ENCODE measurements at regions not wholly inside any gene's neighbourhood (a gene's known extent, or its start where the extent isn't known, plus 50 kb on each side); places are given as distances from the start of the nearest gene placed in this dataset.

DNA sequence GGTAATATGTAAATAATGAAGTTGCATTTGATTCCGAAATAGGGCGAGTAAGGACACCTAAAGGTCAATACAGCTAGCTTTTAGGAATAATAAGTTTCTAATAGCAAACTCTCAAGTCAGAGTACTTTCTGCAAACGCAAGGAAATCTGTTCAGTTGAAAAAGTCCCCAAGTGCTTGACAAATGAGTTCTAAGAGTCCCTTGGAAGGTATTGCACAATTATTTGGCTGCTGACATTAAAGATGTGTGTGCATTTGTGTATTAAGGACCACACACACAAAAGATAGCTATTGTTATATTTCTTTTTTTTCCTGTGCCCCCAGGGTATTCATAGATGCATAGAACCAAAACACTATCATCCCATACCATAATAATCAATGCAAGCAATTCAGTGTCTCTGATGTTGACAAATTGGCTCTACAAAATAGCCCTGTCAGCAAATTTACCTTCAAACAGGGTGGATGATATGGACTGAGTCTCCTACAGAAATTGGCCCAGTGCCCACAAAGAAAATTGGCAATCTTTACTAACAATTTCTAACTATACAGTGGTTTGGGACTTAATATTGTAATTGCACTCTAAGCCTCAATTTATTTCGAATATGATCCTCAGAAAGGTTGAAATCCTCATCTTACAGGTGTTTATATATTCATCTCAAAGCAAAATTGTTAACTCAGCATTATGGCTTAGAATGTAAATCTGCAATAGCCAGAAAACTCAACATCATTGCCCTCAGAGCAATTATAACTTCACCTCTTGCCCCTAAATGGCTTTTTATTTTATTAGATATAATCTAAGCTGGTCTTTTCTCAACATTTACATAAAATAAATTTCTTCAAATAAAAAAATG lies 827.2 kb downstream of the MAT2B start:
- H3K27ac Mint-ChIP-seq: no peak overlapping the region
- no peak for DNase-seq
- H3K4me3 Mint-ChIP-seq: no peak overlapping the region
- ATAC-seq (replicated peaks): no peak
- no peaks in the 10 kb centered on the region for H3K27me3 Mint-ChIP-seq
- no peaks in the 10 kb centered on the region for H3K9me3 Mint-ChIP-seq
- no peaks in the 10 kb centered on the region for H3K36me3 Mint-ChIP-seq
- H3K4me1 Mint-ChIP-seq: no peaks in the 10 kb centered on the region

DNA sequence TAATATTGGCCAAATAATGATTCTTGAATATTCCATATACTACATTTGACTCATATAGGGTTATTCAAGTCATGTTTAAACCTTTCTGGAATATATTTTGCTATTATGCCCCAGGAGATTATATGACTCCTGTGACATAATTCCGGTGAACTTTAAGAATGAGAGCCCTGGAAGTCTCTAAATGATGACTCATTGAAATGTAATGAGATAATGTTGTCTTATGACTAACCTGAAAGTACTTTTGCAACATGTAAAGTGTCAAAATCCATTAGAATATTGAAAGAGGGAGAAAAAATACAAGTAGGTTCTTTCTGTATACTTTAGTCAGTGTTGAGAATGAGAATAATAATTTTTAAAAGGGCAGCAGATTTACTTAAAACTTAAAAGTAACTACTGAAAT lies 830.4 kb downstream of the MAT2B start:
- H3K36me3 Mint-ChIP-seq: no peaks in the 10 kb centered on the region
- no peaks in the 10 kb centered on the region for H3K4me1 Mint-ChIP-seq
- no peak overlapping the region for H3K27ac Mint-ChIP-seq
- DNase-seq (no peak), ATAC-seq (replicated peaks) (no peak)
- H3K4me3 Mint-ChIP-seq: no peak overlapping the region
- H3K27me3 Mint-ChIP-seq: no peaks in the 10 kb centered on the region
- H3K9me3 Mint-ChIP-seq: no peaks in the 10 kb centered on the region

GRCh38 chr5:164336276-164336675 lies 830.9 kb downstream of the MAT2B start:
- Mint-ChIP-seq H3K27ac (no peak overlapping the region), H3K36me3 (no peaks in the 10 kb centered on the region), H3K27me3 (no peaks in the 10 kb centered on the region), H3K4me3 (no peak overlapping the region), H3K9me3 (no peaks in the 10 kb centered on the region), H3K4me1 (no peaks in the 10 kb centered on the region)
- ATAC-seq (replicated peaks): no peak
- DNase-seq: no peak

GRCh38 chr5:164336906-164337305 lies 831.5 kb downstream of the MAT2B start:
- Mint-ChIP-seq H3K4me1 (no peaks in the 10 kb centered on the region), H3K9me3 (no peaks in the 10 kb centered on the region), H3K36me3 (no peaks in the 10 kb centered on the region), H3K4me3 (no peak overlapping the region), H3K27ac (no peak overlapping the region), H3K27me3 (no peaks in the 10 kb centered on the region)
- DNase-seq (no peak), ATAC-seq (replicated peaks) (no peak)

DNA sequence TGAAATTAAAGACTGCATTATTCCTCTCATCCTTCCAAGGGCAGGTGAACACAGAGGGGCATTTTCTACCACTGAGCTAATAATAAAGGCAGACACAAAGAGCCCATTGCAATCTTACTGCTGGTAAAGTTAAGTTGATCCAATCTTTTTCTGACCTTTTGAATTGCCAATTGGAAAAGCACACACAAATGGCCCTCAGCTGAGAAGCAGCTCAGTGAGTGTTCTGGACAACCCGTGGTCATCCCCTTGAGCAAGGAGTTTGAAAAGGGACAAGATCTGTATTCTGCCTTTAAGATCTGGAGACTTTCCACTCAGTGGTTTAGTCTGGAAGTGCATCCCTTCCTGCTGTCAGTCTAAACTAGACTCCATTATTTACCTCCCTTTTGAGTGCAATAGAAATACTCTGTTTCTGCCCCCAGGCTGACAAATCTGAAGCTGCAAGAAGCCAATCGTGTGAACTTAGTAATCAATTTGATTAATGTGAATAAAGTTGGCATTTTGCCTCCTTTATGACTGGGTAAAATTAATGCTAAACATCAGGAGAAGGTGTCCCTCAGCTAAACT lies 835.7 kb downstream of the MAT2B start:
- no peaks in the 10 kb centered on the region for H3K4me1 Mint-ChIP-seq
- H3K9me3 Mint-ChIP-seq: no peaks in the 10 kb centered on the region
- no peaks in the 10 kb centered on the region for H3K27me3 Mint-ChIP-seq
- DNase-seq: no peak
- ATAC-seq (replicated peaks): no peak
- no peaks in the 10 kb centered on the region for H3K36me3 Mint-ChIP-seq
- H3K27ac Mint-ChIP-seq: no peak overlapping the region
- no peak overlapping the region for H3K4me3 Mint-ChIP-seq

- ATAC-seq (replicated peaks) (no peak), DNase-seq (no peak)
- no peak overlapping the region for H3K27ac Mint-ChIP-seq
Measured at GRCh38 chr5:164345173-164345849, 839.9 kb downstream of the MAT2B start.

DNA sequence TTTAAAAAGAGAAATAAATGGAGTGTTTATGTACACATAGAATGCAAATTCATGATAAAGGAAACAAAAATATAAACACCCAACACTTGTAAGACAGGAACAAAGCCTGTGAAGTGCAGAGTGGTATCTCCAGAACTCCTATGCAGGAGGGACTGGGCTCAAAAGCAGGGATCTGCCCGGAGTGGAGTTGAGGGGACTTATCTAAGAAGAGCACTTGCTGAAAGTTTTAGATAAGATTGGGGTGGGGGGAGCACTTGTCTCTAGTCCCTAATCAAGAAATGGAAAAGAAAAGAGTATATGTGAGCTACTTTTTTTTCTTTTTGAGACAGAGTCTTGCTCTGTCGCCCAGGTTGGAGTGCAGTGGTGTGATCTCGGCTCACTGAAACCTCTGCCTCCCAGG lies 840.4 kb downstream of the MAT2B start:
- no peak for DNase-seq
- H3K4me1 Mint-ChIP-seq: no peaks in the 10 kb centered on the region
- no peaks in the 10 kb centered on the region for H3K9me3 Mint-ChIP-seq
- no peak overlapping the region for H3K27ac Mint-ChIP-seq
- ATAC-seq (replicated peaks): no peak
- no peaks in the 10 kb centered on the region for H3K36me3 Mint-ChIP-seq
- no peaks in the 10 kb centered on the region for H3K27me3 Mint-ChIP-seq
- no peak overlapping the region for H3K4me3 Mint-ChIP-seq

More at GRCh38 chr5:164345173-164345849, 839.9 kb downstream of the MAT2B start:
- H3K4me1 Mint-ChIP-seq: no peaks in the 10 kb centered on the region
- no peaks in the 10 kb centered on the region for H3K27me3 Mint-ChIP-seq
- no peak overlapping the region for H3K4me3 Mint-ChIP-seq
- H3K9me3 Mint-ChIP-seq: no peaks in the 10 kb centered on the region
- H3K36me3 Mint-ChIP-seq: no peaks in the 10 kb centered on the region

DNA sequence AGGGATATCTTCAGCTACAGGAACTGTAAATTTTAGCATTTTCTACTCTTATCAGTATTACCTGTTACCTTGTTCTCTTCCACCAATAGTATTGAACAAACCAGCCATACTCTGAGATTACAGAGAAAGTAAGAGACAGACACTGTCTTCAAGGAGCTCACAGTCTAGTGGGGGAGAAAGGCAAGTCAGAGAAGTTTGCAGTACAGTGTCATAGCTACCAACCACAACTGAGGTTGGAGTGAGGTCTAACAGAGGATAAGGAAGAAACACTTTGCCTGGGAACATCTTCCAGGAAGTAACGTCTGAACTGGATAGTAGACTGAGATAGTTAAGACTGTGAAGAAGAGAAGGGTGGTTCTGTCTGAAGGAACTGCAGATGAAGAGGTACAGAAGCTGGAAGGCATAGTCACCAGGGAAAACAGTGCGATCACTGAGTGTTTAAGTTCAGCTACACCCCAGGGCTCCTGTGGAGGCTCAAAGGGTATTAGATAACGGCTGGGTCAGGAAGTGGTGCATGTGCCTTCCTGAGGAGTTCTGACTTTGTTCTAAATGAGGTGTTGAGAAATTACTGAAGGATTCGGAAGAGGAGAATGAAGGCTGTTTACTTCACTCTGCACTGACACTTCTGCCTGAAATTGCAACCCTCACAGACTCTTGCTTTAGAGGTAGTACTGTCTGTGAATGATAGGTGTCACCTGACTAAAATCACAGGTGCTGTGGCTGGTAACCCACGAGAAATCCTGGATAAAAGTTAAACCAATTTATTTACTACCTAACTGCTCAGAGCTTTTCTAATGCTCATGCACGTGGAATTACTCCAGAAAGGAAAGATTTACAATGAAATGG lies 841.6 kb downstream of the MAT2B start:
- H3K36me3 Mint-ChIP-seq: no peaks in the 10 kb centered on the region
- no peaks in the 10 kb centered on the region for H3K9me3 Mint-ChIP-seq
- DNase-seq (no peak), ATAC-seq (replicated peaks) (no peak)
- no peak overlapping the region for H3K4me3 Mint-ChIP-seq
- no peaks in the 10 kb centered on the region for H3K27me3 Mint-ChIP-seq
- H3K4me1 Mint-ChIP-seq: no peaks in the 10 kb centered on the region
- H3K27ac Mint-ChIP-seq: no peak overlapping the region

DNA sequence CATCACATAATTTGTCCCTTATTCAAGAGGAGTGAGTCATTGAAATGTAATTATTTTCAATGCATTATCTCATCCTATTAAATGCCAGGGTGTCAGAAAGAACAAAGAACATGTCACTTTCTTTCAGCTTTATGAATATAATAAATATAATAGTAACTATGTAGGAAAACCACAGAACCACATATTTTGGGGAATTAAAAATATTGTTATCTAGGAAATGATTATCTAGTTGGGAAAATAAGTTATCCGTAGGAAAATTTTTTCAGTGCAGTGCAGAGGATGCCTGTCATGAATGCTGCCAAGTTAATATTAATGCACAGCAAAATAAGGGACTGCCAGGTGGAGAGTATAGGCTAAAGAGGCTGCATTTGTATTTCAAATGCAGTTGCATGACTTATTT lies 844.8 kb downstream of the MAT2B start:
- H3K4me1 Mint-ChIP-seq: no peaks in the 10 kb centered on the region
- H3K36me3 Mint-ChIP-seq: no peaks in the 10 kb centered on the region
- ATAC-seq (replicated peaks): no peak
- no peak overlapping the region for H3K4me3 Mint-ChIP-seq
- no peak for DNase-seq
- no peaks in the 10 kb centered on the region for H3K27me3 Mint-ChIP-seq
- H3K27ac Mint-ChIP-seq: no peak overlapping the region
- no peaks in the 10 kb centered on the region for H3K9me3 Mint-ChIP-seq

DNA sequence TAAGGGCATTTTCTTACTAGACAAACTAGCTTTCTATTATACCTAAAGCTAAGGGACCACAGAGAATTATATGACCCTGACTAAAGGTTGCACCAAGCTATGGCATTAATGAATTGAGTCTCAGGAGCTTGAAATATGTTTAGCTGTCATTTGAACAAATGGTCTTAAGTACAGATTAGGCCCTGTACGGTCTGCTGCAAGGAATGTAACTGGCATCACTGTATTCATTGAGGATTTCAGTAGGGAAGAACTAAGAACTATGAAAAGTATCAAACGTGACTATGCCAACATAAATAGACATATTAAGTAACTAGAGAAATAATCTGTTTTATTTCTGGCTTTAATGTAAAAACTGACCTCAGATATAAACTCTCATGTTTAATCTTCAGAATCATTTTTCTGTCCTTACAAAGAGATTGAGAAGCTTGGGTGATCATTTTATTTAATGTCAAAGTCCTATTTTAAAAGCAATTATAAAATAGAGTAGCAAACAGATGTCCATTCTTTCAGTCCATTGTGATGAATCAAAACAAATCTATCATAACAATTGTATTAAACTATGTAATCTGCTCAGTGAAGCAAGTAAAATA lies 845.9 kb downstream of the MAT2B start:
- ATAC-seq (replicated peaks): no peak
- H3K36me3 Mint-ChIP-seq: no peaks in the 10 kb centered on the region
- no peak overlapping the region for H3K4me3 Mint-ChIP-seq
- no peaks in the 10 kb centered on the region for H3K27me3 Mint-ChIP-seq
- H3K27ac Mint-ChIP-seq: no peak overlapping the region
- H3K4me1 Mint-ChIP-seq: no peaks in the 10 kb centered on the region
- H3K9me3 Mint-ChIP-seq: no peaks in the 10 kb centered on the region
- DNase-seq: no peak

GRCh38 chr5:164352695-164353094 lies 847.3 kb downstream of the MAT2B start:
- H3K4me1 Mint-ChIP-seq: no peaks in the 10 kb centered on the region
- H3K9me3 Mint-ChIP-seq: no peaks in the 10 kb centered on the region
- DNase-seq (no peak), ATAC-seq (replicated peaks) (no peak)
- no peak overlapping the region for H3K4me3 Mint-ChIP-seq
- H3K36me3 Mint-ChIP-seq: no peaks in the 10 kb centered on the region
- H3K27me3 Mint-ChIP-seq: no peaks in the 10 kb centered on the region
- H3K27ac Mint-ChIP-seq: no peak overlapping the region

- Mint-ChIP-seq H3K27me3 (no peaks in the 10 kb centered on the region), H3K36me3 (no peaks in the 10 kb centered on the region), H3K27ac (peak overlapping the region; percentile 22), H3K4me3 (no peak overlapping the region), H3K9me3 (no peaks in the 10 kb centered on the region), H3K4me1 (no peaks in the 10 kb centered on the region)
- ATAC-seq (replicated peaks) (no peak), DNase-seq (no peak)
Measured at GRCh38 chr5:164353155-164353554, 847.7 kb downstream of the MAT2B start.

GRCh38 chr5:164354139-164354751 lies 848.8 kb downstream of the MAT2B start:
- Mint-ChIP-seq H3K27me3 (no peaks in the 10 kb centered on the region), H3K9me3 (no peaks in the 10 kb centered on the region), H3K36me3 (no peaks in the 10 kb centered on the region), H3K4me1 (no peaks in the 10 kb centered on the region), H3K4me3 (no peak overlapping the region), H3K27ac (no peak overlapping the region)
- no peak for ATAC-seq (replicated peaks)
- DNase-seq: no peak

All from stimulated activated naive B cell treated with anti-CD40 and anti-IgM and Interleukin-4, amounts not matched to agents 10 μg/mL and 1 μg/mL and 100 μg/mL, for 72 hours (primary cell).